ENCODE measurements at regions not wholly inside any gene's neighbourhood (a gene's known extent, or its start where the extent isn't known, plus 50 kb on each side); places are given as distances from the start of the nearest gene placed in this dataset.

- H2AFZ ChIP-seq (ENCODE audit: low read depth, low read length): no peak overlapping the region
- no peak overlapping the region for H3K4me3 ChIP-seq (ENCODE audit: low read length)
- H3K36me3 ChIP-seq (ENCODE audit: insufficient read depth, low read length): no peaks in the 10 kb centered on the region
- no peaks in the 10 kb centered on the region for H3K4me1 ChIP-seq (ENCODE audit: insufficient read depth, low read length)
- no peaks in the 10 kb centered on the region for H3K27me3 ChIP-seq (ENCODE audit: insufficient read depth, low read length)
- no peaks in the 10 kb centered on the region for H3K9me3 ChIP-seq (ENCODE audit: low read length)
These were observed 1313.3 kb downstream of the ROBO2 start for GRCh38 chr3:78353231-78353630.

- no peak overlapping the region for H2AFZ ChIP-seq (ENCODE audit: low read depth, low read length)
- H3K9me3 ChIP-seq (ENCODE audit: low read length): no peaks in the 10 kb centered on the region
- no peaks in the 10 kb centered on the region for H3K36me3 ChIP-seq (ENCODE audit: insufficient read depth, low read length)
- no peaks in the 10 kb centered on the region for H3K4me1 ChIP-seq (ENCODE audit: insufficient read depth, low read length)
- H3K4me3 ChIP-seq (ENCODE audit: low read length): no peak overlapping the region
- no peaks in the 10 kb centered on the region for H3K27me3 ChIP-seq (ENCODE audit: insufficient read depth, low read length)
These were observed 1321.0 kb downstream of the ROBO2 start for GRCh38 chr3:78360849-78361248.

- H2AFZ ChIP-seq (ENCODE audit: low read depth, low read length): no peak overlapping the region
- H3K4me3 ChIP-seq (ENCODE audit: low read length): no peak overlapping the region
- H3K36me3 ChIP-seq (ENCODE audit: insufficient read depth, low read length): no peaks in the 10 kb centered on the region
- no peaks in the 10 kb centered on the region for H3K9me3 ChIP-seq (ENCODE audit: low read length)
- peaks cover 5% of the 10 kb centered on the region for H3K4me1 ChIP-seq (ENCODE audit: insufficient read depth, low read length)
- no peaks in the 10 kb centered on the region for H3K27me3 ChIP-seq (ENCODE audit: insufficient read depth, low read length)
These were observed 1328.9 kb downstream of the ROBO2 start for GRCh38 chr3:78368636-78369345.

GRCh38 chr3:78390221-78390620 lies 1350.3 kb downstream of the ROBO2 start:
- no peaks in the 10 kb centered on the region for H3K4me1 ChIP-seq (ENCODE audit: insufficient read depth, low read length)
- no peak overlapping the region for H2AFZ ChIP-seq (ENCODE audit: low read depth, low read length)
- H3K4me3 ChIP-seq (ENCODE audit: low read length): no peak overlapping the region
- H3K27me3 ChIP-seq (ENCODE audit: insufficient read depth, low read length): no peaks in the 10 kb centered on the region
- peaks cover 7% of the 10 kb centered on the region for H3K9me3 ChIP-seq (ENCODE audit: low read length)
- no peaks in the 10 kb centered on the region for H3K36me3 ChIP-seq (ENCODE audit: insufficient read depth, low read length)

GRCh38 chr3:78398401-78398800 lies 1358.5 kb downstream of the ROBO2 start:
- Histone ChIP-seq H3K4me3 (ENCODE audit: low read length) (no peak overlapping the region), H3K4me1 (ENCODE audit: insufficient read depth, low read length) (no peaks in the 10 kb centered on the region), H2AFZ (ENCODE audit: low read depth, low read length) (no peak overlapping the region), H3K36me3 (ENCODE audit: insufficient read depth, low read length) (no peaks in the 10 kb centered on the region), H3K9me3 (ENCODE audit: low read length) (no peaks in the 10 kb centered on the region), H3K27me3 (ENCODE audit: insufficient read depth, low read length) (no peaks in the 10 kb centered on the region)

GRCh38 chr3:78402720-78403119 lies 1362.8 kb downstream of the ROBO2 start:
- Histone ChIP-seq H3K4me1 (ENCODE audit: insufficient read depth, low read length) (no peaks in the 10 kb centered on the region), H3K9me3 (ENCODE audit: low read length) (no peaks in the 10 kb centered on the region), H2AFZ (ENCODE audit: low read depth, low read length) (no peak overlapping the region), H3K4me3 (ENCODE audit: low read length) (no peak overlapping the region), H3K36me3 (ENCODE audit: insufficient read depth, low read length) (no peaks in the 10 kb centered on the region), H3K27me3 (ENCODE audit: insufficient read depth, low read length) (no peaks in the 10 kb centered on the region)

- no peaks in the 10 kb centered on the region for H3K9me3 ChIP-seq (ENCODE audit: low read length)
- H3K36me3 ChIP-seq (ENCODE audit: insufficient read depth, low read length): no peaks in the 10 kb centered on the region
- H3K27me3 ChIP-seq (ENCODE audit: insufficient read depth, low read length): no peaks in the 10 kb centered on the region
- no peak overlapping the region for H2AFZ ChIP-seq (ENCODE audit: low read depth, low read length)
- no peaks in the 10 kb centered on the region for H3K4me1 ChIP-seq (ENCODE audit: insufficient read depth, low read length)
- no peak overlapping the region for H3K4me3 ChIP-seq (ENCODE audit: low read length)
These were observed 1362.1 kb downstream of the ROBO1 start for GRCh38 chr3:78405745-78406144.

- no peaks in the 10 kb centered on the region for H3K4me1 ChIP-seq (ENCODE audit: insufficient read depth, low read length)
- H3K4me3 ChIP-seq (ENCODE audit: low read length): no peak overlapping the region
- H2AFZ ChIP-seq (ENCODE audit: low read depth, low read length): no peak overlapping the region
- no peaks in the 10 kb centered on the region for H3K27me3 ChIP-seq (ENCODE audit: insufficient read depth, low read length)
- no peaks in the 10 kb centered on the region for H3K36me3 ChIP-seq (ENCODE audit: insufficient read depth, low read length)
- no peaks in the 10 kb centered on the region for H3K9me3 ChIP-seq (ENCODE audit: low read length)
These were observed 1361.4 kb downstream of the ROBO1 start for GRCh38 chr3:78406396-78406795.

- H2AFZ ChIP-seq (ENCODE audit: low read depth, low read length): no peak overlapping the region
- no peaks in the 10 kb centered on the region for H3K27me3 ChIP-seq (ENCODE audit: insufficient read depth, low read length)
- H3K4me3 ChIP-seq (ENCODE audit: low read length): no peak overlapping the region
These were observed 1357.7 kb downstream of the ROBO1 start for GRCh38 chr3:78410077-78410476.

GRCh38 chr3:78414261-78414660 lies 1353.5 kb downstream of the ROBO1 start:
- no peak overlapping the region for H3K4me3 ChIP-seq (ENCODE audit: low read length)
- no peaks in the 10 kb centered on the region for H3K4me1 ChIP-seq (ENCODE audit: insufficient read depth, low read length)
- H3K36me3 ChIP-seq (ENCODE audit: insufficient read depth, low read length): no peaks in the 10 kb centered on the region
- no peaks in the 10 kb centered on the region for H3K27me3 ChIP-seq (ENCODE audit: insufficient read depth, low read length)
- no peaks in the 10 kb centered on the region for H3K9me3 ChIP-seq (ENCODE audit: low read length)
- no peak overlapping the region for H2AFZ ChIP-seq (ENCODE audit: low read depth, low read length)

More at GRCh38 chr3:78410077-78410476, 1357.7 kb downstream of the ROBO1 start:
- no peaks in the 10 kb centered on the region for H3K9me3 ChIP-seq (ENCODE audit: low read length)
- no peaks in the 10 kb centered on the region for H3K4me1 ChIP-seq (ENCODE audit: insufficient read depth, low read length)
- H3K36me3 ChIP-seq (ENCODE audit: insufficient read depth, low read length): no peaks in the 10 kb centered on the region

- no peak overlapping the region for H3K4me3 ChIP-seq (ENCODE audit: low read length)
- no peaks in the 10 kb centered on the region for H3K36me3 ChIP-seq (ENCODE audit: insufficient read depth, low read length)
- no peak overlapping the region for H2AFZ ChIP-seq (ENCODE audit: low read depth, low read length)
- H3K27me3 ChIP-seq (ENCODE audit: insufficient read depth, low read length): no peaks in the 10 kb centered on the region
- no peaks in the 10 kb centered on the region for H3K4me1 ChIP-seq (ENCODE audit: insufficient read depth, low read length)
- no peaks in the 10 kb centered on the region for H3K9me3 ChIP-seq (ENCODE audit: low read length)
These were observed 1347.2 kb downstream of the ROBO1 start for GRCh38 chr3:78420611-78421010.

- no peaks in the 10 kb centered on the region for H3K4me1 ChIP-seq (ENCODE audit: insufficient read depth, low read length)
- no peak overlapping the region for H2AFZ ChIP-seq (ENCODE audit: low read depth, low read length)
- no peak overlapping the region for H3K4me3 ChIP-seq (ENCODE audit: low read length)
- no peaks in the 10 kb centered on the region for H3K9me3 ChIP-seq (ENCODE audit: low read length)
- no peaks in the 10 kb centered on the region for H3K27me3 ChIP-seq (ENCODE audit: insufficient read depth, low read length)
- no peaks in the 10 kb centered on the region for H3K36me3 ChIP-seq (ENCODE audit: insufficient read depth, low read length)
These were observed 1346.4 kb downstream of the ROBO1 start for GRCh38 chr3:78421247-78421966.

- H2AFZ ChIP-seq (ENCODE audit: low read depth, low read length): no peak overlapping the region
- no peaks in the 10 kb centered on the region for H3K4me1 ChIP-seq (ENCODE audit: insufficient read depth, low read length)
- H3K36me3 ChIP-seq (ENCODE audit: insufficient read depth, low read length): no peaks in the 10 kb centered on the region
- H3K4me3 ChIP-seq (ENCODE audit: low read length): no peak overlapping the region
- no peaks in the 10 kb centered on the region for H3K27me3 ChIP-seq (ENCODE audit: insufficient read depth, low read length)
- H3K9me3 ChIP-seq (ENCODE audit: low read length): no peaks in the 10 kb centered on the region
These were observed 1343.1 kb downstream of the ROBO1 start for GRCh38 chr3:78424656-78425055.
